CD4-positive, CD25-positive, alpha-beta regulatory T cell (primary cell): ENCODE measurements at regions not wholly inside any gene's neighbourhood (a gene's known extent, or its start where the extent isn't known, plus 50 kb on each side); places are given as distances from the start of the nearest gene placed in this dataset.

Source experiments
- ATAC-seq, 2 donors: fragments of 150-1000 bp; cut with Tn5 transposase; one replicate each; pipeline ENCODE4 v1.10.0; 2021; ENCODE audit warnings: low read depth in 2 of 2, moderate number of reproducible peaks in 2 of 2, moderate library complexity in 1 of 2
- DNase-seq, 3 donors: peaks; one replicate each; pipeline versions ENCODE4 v3.0.0 to v3.0.0-alpha.2; 2012 to 2022; ENCODE audit warnings: mixed read lengths in 1 of 3
- H3K27ac ChIP-seq: one replicate; pipeline ENCODE4 v1.7.0; 2013; ENCODE audit warnings: mild to moderate bottlenecking, low read length; ENCODE audit not compliant: insufficient read depth, poor library complexity, severe bottlenecking
- H3K27me3 ChIP-seq: one replicate; pipeline ENCODE4 v1.7.0; 2013; ENCODE audit warnings: low read length; ENCODE audit not compliant: control insufficient read depth, insufficient read depth
- H3K36me3 ChIP-seq: one replicate; pipeline ENCODE4 v1.7.0; 2013; ENCODE audit warnings: mild to moderate bottlenecking, low read length, moderate library complexity; ENCODE audit not compliant: control insufficient read depth, insufficient read depth
- H3K4me1 ChIP-seq: 2 replicates; pipeline ENCODE4 v1.7.0; 2013; ENCODE audit warnings: mild to moderate bottlenecking, low read length; ENCODE audit not compliant: insufficient read depth, control insufficient read depth, poor library complexity, severe bottlenecking
- H3K4me3 ChIP-seq: one replicate; pipeline ENCODE4 v1.7.0; 2013; ENCODE audit warnings: low read depth, mild to moderate bottlenecking, low read length, moderate library complexity
- H3K9me3 ChIP-seq, 2 experiments: 1 replicate in 1 of 2; 2 replicates in 1 of 2; pipeline ENCODE4 v1.7.0; 2013; ENCODE audit warnings: low read length in 2 of 2, mild to moderate bottlenecking in 1 of 2, moderate library complexity in 1 of 2; ENCODE audit not compliant: control insufficient read depth in 2 of 2
- H3K27ac Mint-ChIP-seq, 3 donors: one replicate each; pipeline ENCODE4 v1.8.0; 2020 to 2022; ENCODE audit warnings: mild to moderate bottlenecking in 3 of 3, mixed read lengths in 3 of 3, moderate library complexity in 2 of 3
- H3K27me3 Mint-ChIP-seq: one replicate; pipeline ENCODE4 v1.8.0; 2022; ENCODE audit warnings: mild to moderate bottlenecking, mixed read lengths
- H3K36me3 Mint-ChIP-seq: one replicate; pipeline ENCODE4 v1.8.0; 2020; ENCODE audit warnings: mixed read lengths
- H3K4me1 Mint-ChIP-seq, 4 donors: one replicate each; pipeline ENCODE4 v1.8.0; 2020 to 2022; ENCODE audit warnings: mixed read lengths in 4 of 4, mild to moderate bottlenecking in 1 of 4
- H3K4me3 Mint-ChIP-seq, 4 donors: one replicate each; pipeline ENCODE4 v1.8.0; 2020 to 2022; ENCODE audit warnings: mild to moderate bottlenecking in 4 of 4, mixed read lengths in 4 of 4, moderate library complexity in 3 of 4
- H3K9me3 Mint-ChIP-seq, 7 donors: one replicate each; pipeline ENCODE4 v1.8.0; 2020 to 2022; ENCODE audit warnings: mixed read lengths in 7 of 7, mild to moderate bottlenecking in 3 of 7, moderate library complexity in 2 of 7

DNA sequence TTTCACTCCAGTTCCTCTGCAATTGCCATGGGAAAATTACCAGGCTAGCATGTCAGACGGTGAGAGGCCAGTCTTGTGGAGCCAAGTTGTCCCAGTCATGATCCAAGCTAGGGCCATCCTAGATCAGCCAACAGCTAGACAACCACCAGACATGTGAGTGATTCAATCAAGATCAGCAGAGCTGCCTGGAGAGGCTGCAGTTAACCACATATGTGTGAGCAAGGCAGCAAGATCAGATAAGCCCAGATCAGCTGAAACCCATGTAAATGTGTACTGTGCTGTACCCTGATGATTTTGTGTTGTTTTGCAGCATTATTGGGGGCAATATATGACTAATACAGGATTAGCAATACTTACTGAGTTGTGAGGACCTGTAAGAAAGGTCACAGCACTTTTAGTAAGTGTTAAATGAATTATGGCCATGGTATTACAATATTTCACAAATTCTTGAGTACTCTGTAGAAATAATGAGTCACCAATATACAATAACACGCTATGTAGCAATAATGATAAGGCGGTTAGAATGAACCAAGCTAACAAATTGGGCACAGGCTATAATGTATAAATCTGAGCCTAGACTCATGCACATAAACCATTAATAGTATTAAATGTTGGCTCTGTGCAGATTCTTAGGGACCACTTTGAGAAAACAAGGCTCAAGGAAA lies 91.4 kb downstream of the SUDS3 start:
- no peak overlapping the region for H3K27ac Mint-ChIP-seq
- Histone ChIP-seq H3K4me1 (no peaks in the 10 kb centered on the region), H3K27me3 (peaks cover 2% of the 10 kb centered on the region), H3K9me3 (no peaks in the 10 kb centered on the region), H3K36me3 (no peaks in the 10 kb centered on the region), H3K27ac (no peak overlapping the region), H3K4me3 (no peak overlapping the region)
- H3K4me3 Mint-ChIP-seq, result no peak overlapping the region
- peaks cover 6% of the 10 kb centered on the region for H3K27me3 Mint-ChIP-seq
- no peaks in the 10 kb centered on the region for H3K36me3 Mint-ChIP-seq
- no peaks in the 10 kb centered on the region for H3K4me1 Mint-ChIP-seq
- no peak for ATAC-seq
- no peak for DNase-seq
- peaks cover 0 to 4% (median 0%) of the 10 kb centered on the region in 7 donors for H3K9me3 Mint-ChIP-seq

DNA sequence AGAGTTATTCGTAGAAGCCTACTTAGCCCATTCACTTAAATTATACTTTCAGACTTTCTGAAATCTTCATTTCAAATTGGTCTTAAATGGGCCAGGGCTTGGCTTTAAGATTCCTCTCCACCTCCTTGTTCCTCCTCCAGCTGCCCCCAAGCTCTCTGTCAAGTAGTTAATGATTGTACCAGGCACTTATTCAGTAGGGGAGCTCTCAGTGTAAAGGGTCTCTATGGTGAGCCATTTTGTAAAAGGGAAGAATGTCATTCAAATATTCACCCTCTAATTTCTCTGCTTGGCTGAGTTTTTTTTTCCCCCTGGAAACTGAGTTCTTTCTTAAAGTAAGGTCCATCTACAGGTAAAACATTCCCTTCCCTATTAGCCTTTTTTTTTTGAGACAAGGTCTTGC lies 96.6 kb downstream of the SUDS3 start:
- Histone ChIP-seq H3K9me3 (no peaks in the 10 kb centered on the region), H3K27me3 (no peaks in the 10 kb centered on the region), H3K4me1 (no peaks in the 10 kb centered on the region), H3K36me3 (no peaks in the 10 kb centered on the region), H3K4me3 (no peak overlapping the region), H3K27ac (no peak overlapping the region)
- Mint-ChIP-seq H3K4me3 (no peak overlapping the region), H3K27ac (no peak overlapping the region), H3K9me3 (peaks cover 0 to 4% (median 0%) of the 10 kb centered on the region in 7 donors), H3K27me3 (peaks cover 14% of the 10 kb centered on the region), H3K4me1 (no peaks in the 10 kb centered on the region), H3K36me3 (no peaks in the 10 kb centered on the region)
- ATAC-seq (no peak), DNase-seq (no peak)

DNA sequence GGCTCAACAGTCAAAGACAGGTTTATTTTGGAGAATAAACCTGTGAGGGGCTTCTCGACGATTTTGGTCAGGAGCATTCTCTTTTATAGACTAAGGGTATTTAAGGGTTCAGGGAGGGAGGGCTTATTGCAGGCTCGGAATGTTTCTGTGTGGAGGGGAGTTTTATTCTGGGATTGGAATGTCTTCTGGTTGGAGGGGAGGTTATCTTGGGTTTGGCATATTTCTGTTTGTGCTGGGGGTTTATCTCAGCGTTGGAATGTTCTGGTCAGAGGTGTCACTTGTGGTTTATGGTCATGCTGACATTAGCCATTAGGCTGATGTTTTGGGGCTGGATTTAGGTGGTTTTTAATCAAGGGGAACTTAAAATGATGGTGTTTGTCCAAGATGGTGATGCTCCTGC lies 103.9 kb downstream of the SUDS3 start:
- DNase-seq (no peak), ATAC-seq (no peak)
- H3K4me1 Mint-ChIP-seq, result no peaks in the 10 kb centered on the region
- no peaks in the 10 kb centered on the region for H3K36me3 ChIP-seq
- H3K4me3 ChIP-seq, result no peak overlapping the region
- no peaks in the 10 kb centered on the region for H3K9me3 ChIP-seq
- no peaks in the 10 kb centered on the region for H3K36me3 Mint-ChIP-seq
- no peaks in the 10 kb centered on the region for H3K27me3 ChIP-seq
- H3K4me1 ChIP-seq, result no peaks in the 10 kb centered on the region
- H3K27ac ChIP-seq, result no peak overlapping the region
- H3K4me3 Mint-ChIP-seq, result no peak overlapping the region
- H3K27ac Mint-ChIP-seq, result no peak overlapping the region
- no peaks in the 10 kb centered on the region for H3K9me3 Mint-ChIP-seq
- H3K27me3 Mint-ChIP-seq, result no peaks in the 10 kb centered on the region

DNA sequence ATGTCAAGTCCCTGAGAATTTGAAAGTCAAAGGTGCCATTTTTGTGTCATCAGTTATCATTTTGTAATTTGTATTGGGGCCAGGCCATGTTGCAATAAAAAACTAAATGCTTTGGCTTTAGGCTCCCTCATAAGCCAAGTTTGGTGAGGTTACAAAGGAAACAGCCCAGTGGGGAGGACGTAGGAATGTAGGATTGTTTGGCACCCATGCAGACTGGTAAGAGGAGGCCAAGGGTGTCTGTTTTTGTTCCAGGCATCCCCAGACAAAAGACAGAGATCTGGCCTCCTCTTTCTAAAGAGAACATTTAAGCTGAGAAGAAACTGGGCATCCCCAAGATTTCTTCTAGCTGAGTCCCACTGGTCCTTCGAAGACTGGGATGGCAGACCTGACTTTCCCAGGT lies 111.7 kb downstream of the SUDS3 start:
- Histone ChIP-seq H3K27me3 (no peaks in the 10 kb centered on the region), H3K9me3 (no peaks in the 10 kb centered on the region), H3K36me3 (no peaks in the 10 kb centered on the region), H3K27ac (no peak overlapping the region), H3K4me3 (no peak overlapping the region), H3K4me1 (no peaks in the 10 kb centered on the region)
- H3K27ac Mint-ChIP-seq, result no peak overlapping the region
- H3K36me3 Mint-ChIP-seq, result no peaks in the 10 kb centered on the region
- no peak overlapping the region for H3K4me3 Mint-ChIP-seq
- H3K4me1 Mint-ChIP-seq, result no peaks in the 10 kb centered on the region
- DNase-seq (no peak), ATAC-seq (no peak)
- peaks cover 0 to 4% (median 0%) of the 10 kb centered on the region in 7 donors for H3K9me3 Mint-ChIP-seq
- H3K27me3 Mint-ChIP-seq, result peaks cover 4% of the 10 kb centered on the region

DNA sequence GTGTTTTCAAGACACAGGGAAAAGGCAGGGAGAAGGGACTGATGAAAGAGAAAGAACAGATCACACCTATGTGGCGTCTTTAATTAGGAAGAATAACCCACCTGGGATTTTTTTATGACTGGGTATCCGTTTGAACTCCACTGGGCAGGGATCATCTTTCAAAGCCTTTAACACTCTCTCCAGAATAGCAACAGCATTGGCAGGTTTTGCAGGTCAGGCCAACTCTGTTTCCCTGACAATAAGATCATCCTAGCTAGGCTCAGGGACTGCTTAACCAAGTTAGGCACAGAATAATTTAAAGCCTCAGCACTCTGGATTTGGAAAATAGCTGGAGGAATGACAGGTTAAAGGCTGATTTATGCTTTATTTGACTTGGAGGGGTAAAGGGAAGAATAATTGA lies 117.6 kb downstream of the SUDS3 start:
- H3K27me3 Mint-ChIP-seq, result peaks cover 21% of the 10 kb centered on the region
- H3K4me3 Mint-ChIP-seq, result no peak overlapping the region
- Histone ChIP-seq H3K9me3 (no peaks in the 10 kb centered on the region), H3K27ac (no peak overlapping the region), H3K4me1 (no peaks in the 10 kb centered on the region), H3K36me3 (no peaks in the 10 kb centered on the region), H3K27me3 (no peaks in the 10 kb centered on the region), H3K4me3 (no peak overlapping the region)
- H3K9me3 Mint-ChIP-seq, result peaks cover 0 to 6% (median 0%) of the 10 kb centered on the region in 7 donors
- no peaks in the 10 kb centered on the region for H3K4me1 Mint-ChIP-seq
- no peak overlapping the region for H3K27ac Mint-ChIP-seq
- H3K36me3 Mint-ChIP-seq, result no peaks in the 10 kb centered on the region
- DNase-seq, result no peak
- ATAC-seq, result no peak

DNA sequence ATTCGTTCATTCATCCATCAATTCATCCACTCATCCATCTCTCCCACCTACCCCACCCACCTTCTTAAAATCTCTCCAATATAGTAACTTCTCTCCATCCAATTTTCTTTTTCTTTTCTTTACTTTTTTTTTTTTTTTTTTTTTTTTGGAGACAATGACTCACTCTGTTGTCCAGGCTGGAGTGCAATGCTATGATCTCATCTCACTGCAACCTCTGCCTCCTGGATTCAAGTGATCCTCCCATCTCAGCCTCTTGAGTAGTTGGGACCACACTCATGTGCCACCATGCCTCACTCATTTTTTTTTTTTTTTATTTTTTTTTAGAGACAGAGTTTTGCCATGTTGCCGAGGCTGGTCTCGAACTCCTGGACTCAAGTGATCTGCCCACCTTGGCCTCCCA lies 118.4 kb downstream of the SUDS3 start:
- H3K4me1 Mint-ChIP-seq, result no peaks in the 10 kb centered on the region
- H3K4me3 Mint-ChIP-seq, result no peak overlapping the region
- H3K27ac Mint-ChIP-seq, result no peak overlapping the region
- Histone ChIP-seq H3K27ac (no peak overlapping the region), H3K4me1 (no peaks in the 10 kb centered on the region), H3K27me3 (no peaks in the 10 kb centered on the region), H3K36me3 (no peaks in the 10 kb centered on the region), H3K9me3 (no peaks in the 10 kb centered on the region), H3K4me3 (no peak overlapping the region)
- H3K36me3 Mint-ChIP-seq, result no peaks in the 10 kb centered on the region
- H3K9me3 Mint-ChIP-seq, result peaks cover 0 to 6% (median 0%) of the 10 kb centered on the region in 7 donors
- H3K27me3 Mint-ChIP-seq, result peaks cover 21% of the 10 kb centered on the region
- no peak for DNase-seq
- ATAC-seq, result no peak

DNA sequence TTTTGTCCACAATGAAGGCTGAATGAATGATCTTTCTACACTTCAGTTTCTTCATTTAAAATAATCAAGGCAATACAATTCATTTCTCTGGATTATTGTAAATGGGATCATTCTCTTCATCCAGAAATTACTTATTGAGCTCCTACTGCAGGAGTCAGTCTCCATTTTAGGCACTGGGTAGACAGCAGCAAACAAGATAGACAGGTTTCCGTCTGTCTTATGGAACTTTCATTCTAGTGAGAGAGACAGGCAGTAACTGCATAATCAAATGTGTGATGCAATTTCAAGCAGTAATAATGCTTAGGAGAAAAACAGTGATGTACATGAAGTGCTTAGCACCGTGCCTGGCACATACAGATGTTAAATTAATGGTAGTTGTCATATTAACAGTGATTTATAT lies 118.9 kb downstream of the SUDS3 start:
- DNase-seq (no peak), ATAC-seq (no peak)
- Histone ChIP-seq H3K4me1 (no peaks in the 10 kb centered on the region), H3K4me3 (no peak overlapping the region), H3K36me3 (no peaks in the 10 kb centered on the region), H3K9me3 (no peaks in the 10 kb centered on the region), H3K27ac (no peak overlapping the region), H3K27me3 (no peaks in the 10 kb centered on the region)
- Mint-ChIP-seq H3K27ac (no peak overlapping the region), H3K4me3 (no peak overlapping the region), H3K27me3 (peaks cover 19% of the 10 kb centered on the region), H3K9me3 (peaks cover 0 to 6% (median 0%) of the 10 kb centered on the region in 7 donors), H3K36me3 (no peaks in the 10 kb centered on the region), H3K4me1 (no peaks in the 10 kb centered on the region)

DNA sequence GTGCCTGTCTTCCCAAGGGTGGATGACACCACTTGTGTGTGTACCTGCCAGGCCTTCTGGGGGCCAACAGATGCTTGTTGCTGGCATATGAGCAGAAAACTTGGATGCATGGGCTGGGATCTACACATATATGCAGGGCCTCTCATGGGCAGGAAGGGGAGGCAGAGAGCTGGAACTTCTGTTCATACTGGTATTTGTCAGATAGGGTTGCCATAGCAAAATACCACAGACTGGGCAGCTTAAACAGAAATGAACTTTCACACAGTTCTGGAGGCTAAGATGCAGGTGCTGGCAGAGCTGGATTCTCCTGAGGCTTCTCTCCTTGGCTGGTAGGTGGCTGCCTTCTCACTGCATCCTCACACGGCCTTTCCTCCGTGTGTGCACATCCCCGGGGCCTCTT lies 121.8 kb downstream of the SUDS3 start:
- no peaks in the 10 kb centered on the region for H3K9me3 ChIP-seq
- Mint-ChIP-seq H3K27me3 (peaks cover 17% of the 10 kb centered on the region), H3K4me1 (no peaks in the 10 kb centered on the region), H3K27ac (no peak overlapping the region), H3K4me3 (no peak overlapping the region), H3K9me3 (peaks cover 0 to 6% (median 0%) of the 10 kb centered on the region in 7 donors), H3K36me3 (no peaks in the 10 kb centered on the region)
- H3K27ac ChIP-seq, result no peak overlapping the region
- no peak overlapping the region for H3K4me3 ChIP-seq
- H3K36me3 ChIP-seq, result no peaks in the 10 kb centered on the region
- H3K27me3 ChIP-seq, result no peaks in the 10 kb centered on the region
- H3K4me1 ChIP-seq, result no peaks in the 10 kb centered on the region
- DNase-seq (no peak), ATAC-seq (no peak)
